ENCODE measurements at regions not wholly inside any gene's neighbourhood (a gene's known extent, or its start where the extent isn't known, plus 50 kb on each side); places are given as distances from the start of the nearest gene placed in this dataset.

- TF ChIP-seq, protein P1, sequence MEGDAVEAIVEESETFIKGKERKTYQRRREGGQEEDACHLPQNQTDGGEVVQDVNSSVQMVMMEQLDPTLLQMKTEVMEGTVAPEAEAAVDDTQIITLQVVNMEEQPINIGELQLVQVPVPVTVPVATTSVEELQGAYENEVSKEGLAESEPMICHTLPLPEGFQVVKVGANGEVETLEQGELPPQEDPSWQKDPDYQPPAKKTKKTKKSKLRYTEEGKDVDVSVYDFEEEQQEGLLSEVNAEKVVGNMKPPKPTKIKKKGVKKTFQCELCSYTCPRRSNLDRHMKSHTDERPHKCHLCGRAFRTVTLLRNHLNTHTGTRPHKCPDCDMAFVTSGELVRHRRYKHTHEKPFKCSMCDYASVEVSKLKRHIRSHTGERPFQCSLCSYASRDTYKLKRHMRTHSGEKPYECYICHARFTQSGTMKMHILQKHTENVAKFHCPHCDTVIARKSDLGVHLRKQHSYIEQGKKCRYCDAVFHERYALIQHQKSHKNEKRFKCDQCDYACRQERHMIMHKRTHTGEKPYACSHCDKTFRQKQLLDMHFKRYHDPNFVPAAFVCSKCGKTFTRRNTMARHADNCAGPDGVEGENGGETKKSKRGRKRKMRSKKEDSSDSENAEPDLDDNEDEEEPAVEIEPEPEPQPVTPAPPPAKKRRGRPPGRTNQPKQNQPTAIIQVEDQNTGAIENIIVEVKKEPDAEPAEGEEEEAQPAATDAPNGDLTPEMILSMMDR (IDR thresholded peaks at IDR 0.05), result peak; percentile 20; the same call in 1 of the 2 replicates
- no peak for TF ChIP-seq PBX3 (IDR thresholded peaks at IDR 0.05)
- TF ChIP-seq SMC3 (IDR thresholded peaks at IDR 0.05; ENCODE audit: low read depth, low read length), result no peak
- TF ChIP-seq MEF2A (IDR thresholded peaks at IDR 0.05; ENCODE audit: borderline replicate concordance, low read depth), result no peak
These were observed 313.1 kb upstream of the SMIM30 start for GRCh38 chr7:113431406-113431805.
